ENCODE measurements at regions not wholly inside any gene's neighbourhood (a gene's known extent, or its start where the extent isn't known, plus 50 kb on each side); places are given as distances from the start of the nearest gene placed in this dataset.

DNA sequence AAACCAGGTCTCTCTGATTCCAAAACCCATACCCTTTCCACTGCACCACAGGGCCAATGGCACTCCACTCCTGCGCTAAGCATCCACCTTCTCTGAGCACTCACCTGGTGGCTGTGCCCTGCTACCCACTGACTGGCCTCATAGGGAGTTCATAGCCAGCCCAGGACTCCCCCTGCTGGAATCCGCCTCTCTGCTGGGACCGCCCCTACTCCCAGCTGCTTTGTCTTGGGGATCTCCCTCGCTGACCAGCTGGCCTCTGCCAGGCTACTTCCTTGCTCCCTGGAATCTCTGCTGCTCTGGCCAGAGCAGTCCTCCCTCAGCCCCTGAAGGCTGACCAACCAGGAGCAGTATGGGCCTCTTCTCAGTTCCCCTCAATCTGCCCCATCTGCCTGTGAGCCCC is 129.7 kb downstream of the FAXC start (continued):
- no peak for TF ChIP-seq EP300 (IDR thresholded peaks at IDR 0.05; ENCODE audit: borderline replicate concordance in 1 of 2, low read depth in 2 of 2, low read length in 2 of 2)
- peak; percentile 49; the same call in 1 of the 2 replicates for TF ChIP-seq YY1 (IDR thresholded peaks at IDR 0.05; ENCODE audit: low read depth, low read length)
